GM19463 (cell line): ENCODE measurements at regions not wholly inside any gene's neighbourhood (a gene's known extent, or its start where the extent isn't known, plus 50 kb on each side); places are given as distances from the start of the nearest gene placed in this dataset.
"Not testable (repeated sequence)": the region's sequence is repeated elsewhere in the genome, so short reads cannot be mapped to it uniquely, and the experiment has no call there.

Experiments used
- ATAC-seq: cut with Tn5 transposase; IDR thresholded peaks from one replicate; pipeline ENCODE4 v1.9.1; 2021; ENCODE audit warnings: mild to moderate bottlenecking, moderate library complexity; ENCODE audit not compliant: unreplicated experiment

- no peak for ATAC-seq
These were observed 200.5 kb upstream of the CXorf66 start for GRCh38 chrX:140165849-140166248.

GRCh38 chrX:140164391-140164790 is 199.1 kb upstream of the CXorf66 start:
- ATAC-seq: no peak

GRCh38 chrX:140163371-140164159 is 198.2 kb upstream of the CXorf66 start:
- no peak for ATAC-seq

- ATAC-seq: no peak
These were observed 192.3 kb upstream of the CXorf66 start for GRCh38 chrX:140157611-140158010.

GRCh38 chrX:140157143-140157542 is 191.8 kb upstream of the CXorf66 start:
- no peak for ATAC-seq

- ATAC-seq: no peak
These were observed 186.0 kb upstream of the CXorf66 start for GRCh38 chrX:140151316-140151715.

GRCh38 chrX:140149761-140150160 is 184.4 kb upstream of the CXorf66 start:
- ATAC-seq: no peak

- ATAC-seq: peak; percentile 71
These were observed 176.2 kb upstream of the CXorf66 start for GRCh38 chrX:140141444-140142029.

- not testable (repeated sequence) for ATAC-seq
These were observed 173.2 kb upstream of the CXorf66 start for GRCh38 chrX:140138492-140138891.

- not testable (repeated sequence) for ATAC-seq
These were observed 172.7 kb upstream of the CXorf66 start for GRCh38 chrX:140138065-140138464.

GRCh38 chrX:140132937-140133336 is 167.6 kb upstream of the CXorf66 start:
- no peak for ATAC-seq

GRCh38 chrX:140123446-140123845 is 158.1 kb upstream of the CXorf66 start:
- ATAC-seq: no peak

GRCh38 chrX:140114059-140114458 is 148.7 kb upstream of the CXorf66 start:
- not testable (repeated sequence) for ATAC-seq

- ATAC-seq: no peak
These were observed 144.8 kb upstream of the CXorf66 start for GRCh38 chrX:140110081-140110650.

- no peak for ATAC-seq
These were observed 139.4 kb upstream of the CXorf66 start for GRCh38 chrX:140104760-140105159.

GRCh38 chrX:140099221-140099620 is 133.9 kb upstream of the CXorf66 start:
- no peak for ATAC-seq

- ATAC-seq: no peak
These were observed 126.8 kb upstream of the CXorf66 start for GRCh38 chrX:140092121-140092520.

- ATAC-seq: peak; percentile 67
These were observed 126.0 kb upstream of the CXorf66 start for GRCh38 chrX:140091125-140091886.

GRCh38 chrX:140090800-140091124 is 125.4 kb upstream of the CXorf66 start:
- no peak for ATAC-seq

GRCh38 chrX:140088438-140088837 is 123.1 kb upstream of the CXorf66 start:
- no peak for ATAC-seq

- no peak for ATAC-seq
These were observed 122.6 kb upstream of the CXorf66 start for GRCh38 chrX:140087875-140088274.

GRCh38 chrX:140086691-140087090 is 121.4 kb upstream of the CXorf66 start:
- ATAC-seq: no peak
